Eye (tissue), 1 donor: ENCODE measurements at regions not wholly inside any gene's neighbourhood (a gene's known extent, or its start where the extent isn't known, plus 50 kb on each side); places are given as distances from the start of the nearest gene placed in this dataset.

Source experiments
- DNase-seq: peaks from one replicate; pipeline ENCODE4 v3.0.0-alpha.2; 2015

- no peak for DNase-seq
Measured at GRCh38 chr3:30504939-30505338, 101.5 kb upstream of the TGFBR2 start.

DNA sequence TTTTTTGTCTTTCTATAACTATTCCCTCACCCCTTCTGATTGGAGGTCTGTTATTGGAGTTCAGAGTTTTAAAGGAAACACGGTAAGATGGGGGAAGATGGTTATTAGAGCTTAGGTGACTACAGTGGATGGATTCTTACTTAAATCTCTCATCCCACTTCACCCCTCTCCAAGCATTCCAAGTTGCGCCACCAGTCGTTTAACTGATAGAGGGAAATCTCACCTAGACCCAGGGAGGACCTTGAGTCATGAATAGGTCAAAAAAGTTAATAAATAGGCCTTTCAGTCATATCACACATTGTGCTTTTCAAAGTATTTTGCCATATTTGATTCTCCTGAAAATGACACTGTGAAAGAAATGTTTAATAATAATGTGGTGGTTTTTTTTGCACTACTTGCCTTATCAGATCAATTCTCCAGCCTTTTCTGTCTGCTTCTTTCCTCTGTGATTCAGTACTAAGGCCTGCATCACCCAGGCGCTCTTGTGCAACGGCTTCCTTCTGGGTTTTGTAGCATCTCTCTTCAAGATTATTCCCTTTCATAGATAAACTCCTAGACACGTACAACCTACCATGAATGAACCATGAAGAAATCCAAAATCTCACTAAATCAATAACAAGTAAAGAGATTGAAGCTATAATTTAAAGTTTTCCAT lies 100.4 kb upstream of the TGFBR2 start:
- DNase-seq, result no peak

DNA sequence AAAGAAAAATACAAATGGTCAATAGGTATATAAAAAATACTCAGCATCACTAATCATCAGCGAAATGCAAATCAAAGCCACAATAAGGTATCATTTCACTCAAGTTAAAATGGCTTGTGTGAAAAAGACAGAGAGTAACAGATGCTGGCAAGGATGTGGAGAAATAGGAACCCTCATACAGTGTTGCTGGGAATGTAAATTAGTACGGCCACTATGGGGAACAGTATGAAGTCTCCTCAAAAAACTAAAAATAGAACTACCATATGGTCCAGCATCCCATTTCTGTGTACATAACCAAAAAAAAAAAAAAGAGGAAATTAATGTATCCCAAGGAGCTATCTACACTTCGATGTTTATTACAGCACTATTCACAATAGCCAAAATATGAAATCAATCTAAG lies 98.1 kb upstream of the TGFBR2 start:
- no peak for DNase-seq

- no peak for DNase-seq
Measured at GRCh38 chr3:30510596-30510995, 95.8 kb upstream of the TGFBR2 start.

GRCh38 chr3:30511524-30512251 lies 94.7 kb upstream of the TGFBR2 start:
- DNase-seq, result no peak

DNA sequence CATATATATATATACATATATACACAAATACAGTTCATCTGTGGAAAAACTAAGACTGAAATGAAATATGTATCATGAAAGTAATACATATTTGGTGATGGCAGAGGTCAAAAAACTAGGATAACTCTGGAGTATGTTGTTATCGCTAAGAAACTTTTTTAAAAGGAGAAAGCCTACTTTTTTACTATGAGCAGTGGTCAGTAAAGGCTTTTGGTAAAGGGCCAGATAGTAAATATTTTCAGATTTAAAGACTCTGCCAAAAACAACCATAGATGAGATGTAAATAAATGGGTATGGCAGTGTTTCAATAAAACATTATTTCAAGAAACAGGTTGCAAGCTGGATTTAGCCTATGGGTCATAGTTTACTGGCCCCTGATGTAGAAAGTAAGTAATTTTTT lies 93.8 kb upstream of the TGFBR2 start:
- DNase-seq, result no peak

DNA sequence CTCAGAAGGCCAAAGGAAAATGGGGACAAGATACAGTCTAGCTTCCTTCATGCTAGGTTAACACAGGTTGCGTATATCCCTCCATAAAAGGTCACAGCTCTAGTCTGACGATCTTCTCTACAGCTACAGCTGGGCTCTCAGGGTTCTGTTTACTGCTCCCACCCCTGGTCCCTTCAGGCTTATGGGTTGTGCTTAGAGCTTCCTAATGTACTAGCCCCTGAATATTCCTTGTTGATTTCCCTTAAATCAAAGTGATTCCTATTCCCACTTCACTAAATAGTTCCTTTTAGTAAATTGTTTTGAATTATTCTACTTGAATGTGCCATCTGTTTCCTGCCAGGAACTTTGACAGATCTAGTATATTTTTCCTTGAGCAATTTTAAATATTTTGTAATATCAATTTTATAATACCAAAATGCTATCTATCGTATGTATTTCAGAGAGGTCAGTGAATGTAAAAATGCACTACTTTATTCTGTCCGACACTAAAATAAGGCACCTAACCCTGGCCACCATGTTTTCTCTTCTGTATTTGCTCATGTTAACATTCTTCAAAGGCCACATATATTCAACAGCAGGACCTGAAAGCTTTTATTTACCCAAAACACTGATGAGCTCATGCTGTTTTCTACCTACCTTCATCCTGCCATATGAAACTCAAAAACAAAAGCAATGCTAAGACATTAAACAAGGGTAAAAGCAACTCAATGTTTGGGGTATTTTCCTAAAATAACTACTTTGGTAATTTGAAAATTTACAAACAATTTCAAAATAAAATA lies 92.8 kb upstream of the TGFBR2 start:
- DNase-seq, result no peak

DNA sequence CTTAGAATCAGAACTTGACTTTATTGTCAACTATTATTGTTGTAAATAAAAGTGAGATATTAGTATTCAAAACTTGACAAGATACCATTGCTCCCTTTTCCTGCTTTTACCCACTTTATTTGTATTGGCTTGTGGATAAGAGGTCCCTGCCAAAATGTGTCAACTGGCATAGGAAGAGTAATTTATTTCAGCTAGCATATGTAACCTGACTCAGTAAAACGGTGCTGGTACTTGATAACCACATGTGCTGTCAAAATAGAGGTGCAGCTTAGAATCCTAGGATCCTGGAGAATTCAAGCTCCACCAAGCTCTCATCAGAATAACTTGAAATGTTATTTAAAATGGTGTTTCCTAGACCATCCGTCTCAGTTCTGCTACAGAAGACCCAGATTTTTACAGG lies 90.2 kb upstream of the TGFBR2 start:
- no peak for DNase-seq

DNA sequence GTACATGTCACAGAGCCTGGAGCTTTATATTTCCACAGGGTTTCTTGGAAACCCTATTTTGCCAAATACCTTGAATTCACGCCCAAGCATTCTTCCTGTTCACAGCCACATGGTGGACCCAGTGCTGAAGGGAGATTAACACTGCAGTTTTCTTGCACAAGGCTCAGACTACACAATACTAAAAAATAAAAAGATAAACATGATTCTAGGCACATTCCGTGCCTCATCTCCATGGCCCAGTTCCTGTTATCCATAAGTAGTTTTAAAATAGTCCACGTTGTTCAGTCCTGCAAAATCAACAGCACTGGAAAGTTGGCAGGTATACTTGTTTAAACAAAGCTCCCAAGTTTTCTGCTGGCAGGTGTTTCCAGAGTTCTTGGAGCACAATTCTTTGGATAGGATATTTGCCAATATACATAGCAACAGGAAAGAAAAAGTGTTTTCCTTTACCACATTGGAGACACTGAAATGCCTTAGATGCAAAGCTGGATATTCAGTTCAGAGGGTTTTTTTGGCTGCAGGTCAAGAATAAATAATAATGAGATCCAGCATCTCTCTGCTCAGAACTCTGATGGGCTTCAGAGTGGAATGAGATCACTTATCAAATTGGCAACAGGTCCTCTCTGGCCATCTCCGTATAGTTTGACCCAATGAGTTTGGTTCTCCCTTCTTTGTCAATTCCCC lies 88.1 kb upstream of the TGFBR2 start:
- DNase-seq, result peak; percentile 84

DNA sequence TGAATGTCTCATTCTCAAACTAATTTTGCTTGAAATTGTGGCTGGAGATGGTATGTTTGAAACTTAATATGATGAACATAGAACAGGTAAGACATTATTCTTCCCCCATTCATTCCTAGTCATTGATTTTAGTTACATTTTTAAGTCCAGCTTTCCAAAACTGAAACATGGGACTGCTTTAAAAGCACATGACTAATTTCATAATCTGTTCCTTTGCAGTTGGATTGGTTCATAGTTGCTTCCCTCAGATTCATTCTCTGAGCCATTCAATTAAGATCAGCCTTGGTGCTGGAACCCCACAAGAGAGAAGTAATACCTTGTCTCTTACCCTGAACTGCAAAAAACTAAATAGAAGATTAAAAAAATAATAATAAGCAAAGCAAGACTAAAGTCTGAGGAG lies 87.5 kb upstream of the TGFBR2 start:
- DNase-seq, result no peak

DNA sequence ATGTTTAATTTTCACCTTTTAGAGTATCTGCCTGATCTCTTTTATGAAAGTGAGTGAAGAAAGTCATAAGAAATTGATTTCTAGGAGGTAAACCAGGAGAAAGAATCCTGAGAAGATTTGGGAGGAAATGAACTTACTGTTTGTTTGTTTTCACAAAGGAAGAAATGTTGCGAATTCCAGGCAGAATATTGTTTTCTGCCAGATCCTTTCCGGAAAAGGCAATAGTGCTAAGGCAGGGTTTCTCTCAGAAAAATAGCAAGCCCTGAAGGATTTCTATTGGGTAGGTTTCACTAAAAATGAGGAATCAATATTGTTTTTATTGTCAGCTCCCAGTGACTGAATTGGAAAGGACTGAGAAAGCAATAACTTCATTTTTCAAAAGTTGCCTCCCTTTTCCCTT lies 85.7 kb upstream of the TGFBR2 start:
- DNase-seq, result no peak

DNA sequence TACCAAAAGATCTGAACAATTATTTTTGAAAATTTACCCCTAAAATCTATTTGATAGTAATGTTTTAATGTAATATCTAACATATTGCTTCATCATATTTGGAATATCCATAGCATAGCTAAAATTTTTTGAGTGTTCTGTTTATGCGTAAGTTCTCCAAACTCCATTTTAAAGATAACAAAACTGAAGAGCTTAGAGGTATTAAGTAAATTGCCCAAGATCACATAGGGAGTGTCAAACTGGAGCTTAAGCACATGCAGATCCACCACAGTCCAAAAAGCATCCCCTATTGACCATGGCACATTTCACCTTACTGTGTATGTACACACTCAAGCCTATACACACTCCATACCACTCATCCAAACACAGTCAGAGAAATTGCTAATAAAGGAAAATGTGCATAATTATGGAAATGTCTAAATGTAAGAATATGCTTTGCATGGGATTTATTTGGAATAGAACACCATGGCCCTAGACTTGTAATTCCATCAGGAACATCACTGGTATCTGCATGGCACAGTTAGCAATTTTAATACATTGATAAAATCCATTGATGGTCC lies 85.2 kb upstream of the TGFBR2 start:
- no peak for DNase-seq

DNA sequence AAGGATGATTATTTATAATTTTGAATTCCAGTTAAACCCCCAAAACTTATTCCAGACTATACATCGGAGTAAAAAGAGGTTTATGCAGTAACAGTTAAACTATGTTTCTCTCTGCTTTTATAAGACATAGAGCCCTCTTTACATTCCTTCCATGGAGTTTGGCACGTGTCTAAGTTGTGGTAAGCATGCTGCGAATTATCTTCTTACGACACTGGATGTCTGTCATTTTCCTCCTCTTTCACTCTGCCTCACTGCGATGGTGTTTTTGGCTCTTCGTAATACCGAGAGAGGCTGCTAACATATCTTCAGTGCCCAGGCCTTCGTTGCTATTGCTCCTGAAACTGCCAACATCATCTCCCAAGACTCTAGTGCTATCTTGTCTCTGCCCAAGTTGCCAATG lies 83.9 kb upstream of the TGFBR2 start:
- no peak for DNase-seq

DNA sequence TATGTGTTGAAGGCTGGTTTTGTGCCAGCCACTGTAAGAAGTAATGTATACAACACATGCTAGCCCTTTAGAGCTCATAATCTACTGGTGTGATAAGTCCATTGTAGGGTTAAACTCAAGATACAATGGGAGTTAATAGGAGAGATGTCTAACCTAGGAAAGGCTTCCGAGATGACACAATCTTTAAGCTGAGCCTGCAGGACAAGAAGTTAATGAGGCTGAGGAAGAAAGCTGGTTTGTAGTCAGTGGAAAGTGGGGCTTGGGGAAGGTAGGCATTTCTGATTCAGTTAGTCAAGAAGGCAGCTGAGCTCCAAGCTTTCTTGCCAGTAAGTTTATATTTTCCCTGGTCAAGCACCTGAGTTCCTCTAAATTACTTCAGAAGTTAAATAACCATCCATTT lies 83.0 kb upstream of the TGFBR2 start:
- no peak for DNase-seq

DNA sequence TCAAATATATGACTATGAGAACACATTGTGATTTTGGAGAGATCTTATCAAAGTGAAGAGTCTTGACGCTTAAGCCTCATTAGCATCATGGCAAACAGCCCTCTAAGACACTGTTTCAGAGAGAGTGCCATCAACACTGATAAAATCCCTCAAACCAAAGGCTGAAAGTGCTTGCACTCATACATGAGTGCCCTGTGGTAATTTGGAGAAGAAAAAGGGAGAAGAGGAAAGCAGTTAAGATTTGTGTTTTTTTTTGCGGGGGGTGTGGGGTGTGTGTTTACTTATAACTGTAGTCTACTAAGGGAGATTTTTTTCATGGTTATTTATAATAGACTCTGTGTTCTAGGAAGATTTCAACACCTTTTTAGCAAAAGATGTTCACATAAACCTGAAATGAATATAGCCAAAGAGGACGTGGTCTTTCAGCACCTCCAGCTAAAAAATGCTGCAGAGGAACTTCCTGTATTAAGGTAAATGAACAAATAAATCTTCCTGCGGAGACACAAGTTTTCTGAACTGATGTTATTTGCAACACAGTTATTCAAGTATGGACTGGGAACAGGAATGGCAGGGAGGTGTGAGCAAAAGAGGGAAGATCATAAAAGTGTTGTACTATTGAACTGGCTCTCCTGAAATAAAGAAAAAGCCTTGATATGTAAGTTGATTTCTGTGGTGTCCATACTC lies 81.9 kb upstream of the TGFBR2 start:
- DNase-seq, result no peak

DNA sequence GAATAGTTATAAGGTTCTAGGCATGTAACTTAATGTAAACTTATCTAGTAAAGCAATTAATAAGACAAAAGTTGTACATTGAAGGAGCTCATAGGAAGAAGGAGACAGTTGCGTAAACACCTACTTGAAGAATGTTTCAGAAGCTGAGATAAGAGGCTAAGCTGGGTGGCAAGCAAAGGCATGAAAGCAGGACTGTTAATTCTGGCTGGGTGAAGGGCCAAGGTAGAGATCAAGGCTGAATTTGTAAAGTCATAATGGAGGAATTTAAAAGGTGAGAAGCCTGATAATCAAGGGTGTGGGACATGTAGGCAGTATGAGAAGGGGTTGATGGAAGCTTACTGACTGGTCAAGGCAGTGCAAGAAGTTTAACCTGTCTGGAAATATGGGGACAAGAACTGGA lies 80.4 kb upstream of the TGFBR2 start:
- DNase-seq, result no peak

- no peak for DNase-seq
Measured at GRCh38 chr3:30527186-30527585, 79.2 kb upstream of the TGFBR2 start.

DNA sequence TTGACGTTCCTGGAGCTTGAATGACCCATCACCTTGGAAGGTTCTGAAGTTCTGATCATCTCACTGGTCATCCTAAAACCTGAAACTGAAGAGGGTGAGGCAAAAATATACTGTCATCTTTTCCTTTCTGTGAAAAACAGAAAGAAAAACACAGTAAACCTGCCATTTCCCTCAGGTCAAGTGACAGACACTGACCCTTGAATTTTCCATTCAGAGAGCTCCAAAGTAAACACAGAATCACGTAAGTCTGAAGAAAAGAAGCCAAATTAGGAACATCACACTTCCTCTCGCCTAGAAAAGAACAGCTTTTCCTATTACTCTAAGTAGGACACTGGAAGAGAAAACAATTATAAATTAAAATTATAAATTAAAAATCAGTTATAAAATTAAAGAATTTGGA lies 78.7 kb upstream of the TGFBR2 start:
- DNase-seq, result no peak

- no peak for DNase-seq
Measured at GRCh38 chr3:30530084-30530483, 76.3 kb upstream of the TGFBR2 start.

- DNase-seq, result no peak
Measured at GRCh38 chr3:30531017-30531570, 75.3 kb upstream of the TGFBR2 start.

- DNase-seq, result no peak
Measured at GRCh38 chr3:30535525-30535924, 70.9 kb upstream of the TGFBR2 start.

DNA sequence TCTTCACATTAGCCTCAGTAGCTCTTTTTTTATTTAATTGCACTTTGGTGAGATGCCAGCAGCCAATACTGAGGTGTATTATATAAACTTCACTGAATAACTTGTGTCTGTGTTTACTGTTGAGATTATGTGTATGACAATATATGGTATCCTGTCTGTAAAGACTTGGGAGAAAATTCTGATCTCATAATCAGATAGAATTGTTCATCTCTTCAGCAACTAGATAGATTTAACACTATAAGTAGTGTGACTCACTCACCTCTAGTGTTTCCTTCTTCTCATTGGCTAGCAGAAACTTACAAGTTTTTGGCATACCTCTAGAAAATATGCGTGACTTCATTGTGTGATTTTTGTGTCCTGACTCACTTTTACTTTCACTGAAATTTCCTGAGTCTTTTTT lies 67.6 kb upstream of the TGFBR2 start:
- DNase-seq, result no peak
